Right atrium auricular region (tissue), 2 donors: ENCODE measurements at regions not wholly inside any gene's neighbourhood (a gene's known extent, or its start where the extent isn't known, plus 50 kb on each side); places are given as distances from the start of the nearest gene placed in this dataset.

Experiments used
- DNase-seq: peaks from one replicate; pipeline ENCODE4 v3.0.0-alpha.2; 2019; ENCODE audit warnings: low spot score
- H3K27ac ChIP-seq, 2 donors: fragments of 200-600 bp; sonication (generic); 1 replicate in 1 of 2; 2 replicates in 1 of 2; pipeline ENCODE4 v1.5.1; 2016 to 2019
- H3K27me3 ChIP-seq, 2 donors: fragments of 200-600 bp; sonication (generic); one replicate each; pipeline versions ENCODE4 v1.5.1 to v1.6.0; 2017 to 2019
- H3K36me3 ChIP-seq: fragments of 200-600 bp; sonication (generic); one replicate; pipeline ENCODE4 v1.5.1; 2016
- H3K4me1 ChIP-seq, 2 donors: fragments of 200-600 bp; sonication (generic); one replicate each; pipeline versions ENCODE4 v1.5.1 to v1.6.0; 2017 to 2019
- H3K4me3 ChIP-seq, 2 donors: fragments of 200-600 bp; sonication (generic); 1 replicate in 1 of 2; 2 replicates in 1 of 2; pipeline ENCODE4 v1.5.1; 2017 to 2019; ENCODE audit warnings: mild to moderate bottlenecking in 1 of 2, moderate library complexity in 1 of 2
- H3K9me3 ChIP-seq, 2 donors: fragments of 200-600 bp; sonication (generic); one replicate each; pipeline ENCODE4 v1.5.1; 2019
- TF ChIP-seq, protein P1 (sequence below), 2 donors: fragments of 200-600 bp; sonication (generic); IDR thresholded peaks; one replicate each; pipeline ENCODE4 v1.5.1; 2019; ENCODE audit warnings: antibody characterized with exemption in 2 of 2

- TF ChIP-seq, protein P1, sequence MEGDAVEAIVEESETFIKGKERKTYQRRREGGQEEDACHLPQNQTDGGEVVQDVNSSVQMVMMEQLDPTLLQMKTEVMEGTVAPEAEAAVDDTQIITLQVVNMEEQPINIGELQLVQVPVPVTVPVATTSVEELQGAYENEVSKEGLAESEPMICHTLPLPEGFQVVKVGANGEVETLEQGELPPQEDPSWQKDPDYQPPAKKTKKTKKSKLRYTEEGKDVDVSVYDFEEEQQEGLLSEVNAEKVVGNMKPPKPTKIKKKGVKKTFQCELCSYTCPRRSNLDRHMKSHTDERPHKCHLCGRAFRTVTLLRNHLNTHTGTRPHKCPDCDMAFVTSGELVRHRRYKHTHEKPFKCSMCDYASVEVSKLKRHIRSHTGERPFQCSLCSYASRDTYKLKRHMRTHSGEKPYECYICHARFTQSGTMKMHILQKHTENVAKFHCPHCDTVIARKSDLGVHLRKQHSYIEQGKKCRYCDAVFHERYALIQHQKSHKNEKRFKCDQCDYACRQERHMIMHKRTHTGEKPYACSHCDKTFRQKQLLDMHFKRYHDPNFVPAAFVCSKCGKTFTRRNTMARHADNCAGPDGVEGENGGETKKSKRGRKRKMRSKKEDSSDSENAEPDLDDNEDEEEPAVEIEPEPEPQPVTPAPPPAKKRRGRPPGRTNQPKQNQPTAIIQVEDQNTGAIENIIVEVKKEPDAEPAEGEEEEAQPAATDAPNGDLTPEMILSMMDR (IDR thresholded peaks at IDR 0.05) = no peak
- H3K36me3 ChIP-seq = no peaks in the 10 kb centered on the region
- no peak overlapping the region for H3K4me3 ChIP-seq
- peaks cover 0 to 4% of the 10 kb centered on the region in 2 donors for H3K4me1 ChIP-seq
- H3K27ac ChIP-seq = no peak overlapping the region
- no peak for DNase-seq
- no peaks in the 10 kb centered on the region for H3K27me3 ChIP-seq
- no peaks in the 10 kb centered on the region for H3K9me3 ChIP-seq
These were observed 82.7 kb upstream of the KLF13 start for GRCh38 chr15:31243895-31244294.

DNA sequence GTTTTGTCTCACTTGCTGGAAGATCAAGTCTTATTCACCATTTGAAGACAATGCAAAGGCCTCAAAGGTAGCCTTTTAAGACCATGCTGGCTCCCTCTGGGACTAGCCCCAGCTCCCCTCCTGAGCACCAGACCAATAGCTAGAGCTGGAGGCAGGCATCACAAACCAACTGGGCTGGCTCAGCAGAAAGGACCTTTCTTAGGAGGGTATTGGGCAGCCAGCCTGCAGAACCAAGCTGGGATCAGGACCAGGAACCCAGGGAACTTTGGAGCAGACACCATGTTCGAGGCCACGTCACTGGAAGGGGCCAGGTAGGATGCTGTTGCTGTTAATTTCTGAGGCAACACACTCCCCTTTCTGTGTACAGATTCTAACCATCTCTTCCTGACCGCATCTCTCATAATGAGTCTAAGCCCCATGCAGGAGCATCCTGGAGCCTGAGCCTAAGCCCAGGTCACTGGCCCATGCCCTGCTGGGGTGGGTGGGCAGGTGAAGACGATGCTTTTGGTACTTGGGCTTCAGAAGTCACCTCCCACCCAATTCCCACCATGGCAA lies 81.4 kb upstream of the KLF13 start:
- TF ChIP-seq, protein P1 (IDR thresholded peaks at IDR 0.05) = no peak

GRCh38 chr15:31245756-31246155 lies 80.9 kb upstream of the KLF13 start:
- TF ChIP-seq, protein P1 (IDR thresholded peaks at IDR 0.05) = no peak
- no peak for DNase-seq
- H3K36me3 ChIP-seq = no peaks in the 10 kb centered on the region
- no peaks in the 10 kb centered on the region for H3K27me3 ChIP-seq
- H3K27ac ChIP-seq = no peak overlapping the region
- no peaks in the 10 kb centered on the region for H3K9me3 ChIP-seq
- H3K4me1 ChIP-seq = no peaks in the 10 kb centered on the region
- no peak overlapping the region for H3K4me3 ChIP-seq

More for the DNA sequence above, 81.4 kb upstream of the KLF13 start:
- H3K9me3 ChIP-seq = no peaks in the 10 kb centered on the region
- no peaks in the 10 kb centered on the region for H3K4me1 ChIP-seq
- H3K27ac ChIP-seq = no peak overlapping the region
- H3K4me3 ChIP-seq = no peak overlapping the region
- H3K36me3 ChIP-seq = no peaks in the 10 kb centered on the region
- H3K27me3 ChIP-seq = no peaks in the 10 kb centered on the region
- no peak for DNase-seq

DNA sequence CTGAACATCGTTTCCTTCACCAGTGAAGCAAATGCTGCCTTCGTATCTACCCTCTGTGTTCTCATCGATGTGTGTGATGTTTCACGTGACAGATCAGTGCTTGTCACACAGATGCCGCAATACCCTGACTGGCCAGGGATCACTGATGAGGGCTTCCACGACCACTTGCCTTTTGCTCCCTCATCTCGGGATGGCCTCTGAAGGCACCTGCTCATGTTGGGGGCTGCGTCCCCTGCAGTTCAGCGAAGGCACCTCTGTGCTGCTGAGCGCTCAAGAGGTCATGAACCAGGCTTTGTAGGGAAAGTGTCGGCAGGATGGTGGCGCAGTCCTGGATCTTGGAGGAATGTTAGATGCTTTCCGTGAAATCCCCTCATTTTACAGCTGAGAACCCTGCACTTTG lies 79.2 kb upstream of the KLF13 start:
- TF ChIP-seq, protein P1 (IDR thresholded peaks at IDR 0.05) = no peak
- no peaks in the 10 kb centered on the region for H3K4me1 ChIP-seq
- no peak overlapping the region for H3K4me3 ChIP-seq
- no peaks in the 10 kb centered on the region for H3K9me3 ChIP-seq
- no peaks in the 10 kb centered on the region for H3K36me3 ChIP-seq
- no peak overlapping the region for H3K27ac ChIP-seq
- no peak for DNase-seq
- H3K27me3 ChIP-seq = no peaks in the 10 kb centered on the region

- H3K27ac ChIP-seq = no peak overlapping the region
- TF ChIP-seq, protein P1 (IDR thresholded peaks at IDR 0.05) = no peak
- no peak for DNase-seq
These were observed 78.4 kb upstream of the KLF13 start for GRCh38 chr15:31248263-31248662.

DNA sequence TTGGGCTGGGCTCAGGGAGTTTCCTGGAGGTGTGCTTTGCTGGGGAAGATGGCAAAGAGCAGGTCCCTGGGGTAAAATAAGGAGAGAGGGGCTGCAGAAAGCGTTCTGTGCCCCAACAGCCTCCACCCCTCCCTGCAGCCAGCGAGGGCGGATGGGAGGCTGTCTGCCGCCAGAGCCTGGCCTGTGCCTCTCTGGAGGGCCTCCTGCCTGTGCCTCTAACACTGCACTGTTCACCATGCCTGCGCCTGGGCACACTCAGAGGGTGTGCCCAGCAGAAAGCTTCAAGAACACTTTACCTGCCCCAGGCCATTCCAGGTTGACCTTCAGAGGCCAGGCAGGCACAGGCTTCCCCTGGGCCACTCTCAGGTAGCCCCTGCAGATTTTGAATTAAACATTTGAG lies 77.7 kb upstream of the KLF13 start:
- Histone ChIP-seq H3K9me3 (no peaks in the 10 kb centered on the region), H3K27ac (no peak overlapping the region), H3K4me1 (no peaks in the 10 kb centered on the region), H3K27me3 (no peaks in the 10 kb centered on the region), H3K36me3 (no peaks in the 10 kb centered on the region), H3K4me3 (no peak overlapping the region)
- DNase-seq = no peak
- TF ChIP-seq, protein P1 (IDR thresholded peaks at IDR 0.05) = no peak

More at GRCh38 chr15:31248263-31248662, 78.4 kb upstream of the KLF13 start:
- no peak overlapping the region for H3K4me3 ChIP-seq
- H3K9me3 ChIP-seq = no peaks in the 10 kb centered on the region
- no peaks in the 10 kb centered on the region for H3K36me3 ChIP-seq
- H3K4me1 ChIP-seq = no peaks in the 10 kb centered on the region
- H3K27me3 ChIP-seq = no peaks in the 10 kb centered on the region
